ENCODE measurements at regions not wholly inside any gene's neighbourhood (a gene's known extent, or its start where the extent isn't known, plus 50 kb on each side); places are given as distances from the start of the nearest gene placed in this dataset.
A peak's percentile ranks its signal among the peaks of the same experiment; 100 is the strongest.

DNA sequence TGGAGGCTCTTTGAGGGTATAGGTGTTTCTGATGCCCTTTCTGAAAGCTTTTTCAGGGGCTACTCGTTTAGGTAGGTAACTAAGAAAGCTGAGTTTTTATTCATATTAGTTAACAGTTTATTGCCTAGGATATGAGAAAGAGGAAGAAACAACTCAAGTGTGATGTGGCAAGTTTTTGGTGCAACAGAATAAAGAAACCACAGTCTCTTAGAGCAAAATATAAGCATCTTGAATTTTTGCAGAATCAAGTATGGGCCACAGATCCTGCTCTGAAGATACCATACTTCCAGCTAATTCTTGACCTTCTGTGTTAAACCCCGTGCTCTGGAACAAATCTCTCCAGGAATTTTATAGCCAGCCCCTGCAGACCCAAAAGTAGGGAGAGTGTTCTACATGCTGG is 147.7 kb upstream of the SLC1A4 start:
- H3K4me3 ChIP-seq (ENCODE audit: low read depth, low read length): no peak overlapping the region
- no peak for DNase-seq (ENCODE audit: low read depth)

GRCh38 chr2:64842030-64842429 is 147.2 kb upstream of the SLC1A4 start:
- H3K4me3 ChIP-seq (ENCODE audit: low read depth, low read length): no peak overlapping the region
- DNase-seq (ENCODE audit: low read depth): no peak

DNA sequence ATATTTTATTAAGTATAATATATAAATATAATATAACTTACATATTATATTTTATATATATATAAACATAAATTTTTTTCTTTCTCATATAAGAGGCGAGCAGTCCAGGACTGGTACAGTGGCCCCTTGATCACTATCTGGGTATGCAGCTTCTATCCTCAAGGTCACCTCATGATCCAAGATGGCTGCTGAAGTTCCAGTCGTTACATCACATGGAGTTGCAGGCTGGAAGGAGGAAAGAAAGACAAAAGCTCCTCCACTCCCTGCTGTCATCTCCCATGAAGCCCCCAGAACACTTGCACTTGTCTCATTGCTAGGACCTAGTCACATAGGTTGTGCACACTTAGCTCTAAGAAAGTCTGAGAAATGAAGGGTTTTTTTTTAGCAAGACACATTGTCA is 145.1 kb upstream of the SLC1A4 start:
- DNase-seq (ENCODE audit: low read depth): no peak
- H3K4me3 ChIP-seq (ENCODE audit: low read depth, low read length): no peak overlapping the region

GRCh38 chr2:64845273-64845905 is 143.8 kb upstream of the SLC1A4 start:
- H3K4me3 ChIP-seq (ENCODE audit: low read depth, low read length): no peak overlapping the region
- DNase-seq (ENCODE audit: low read depth): no peak

DNA sequence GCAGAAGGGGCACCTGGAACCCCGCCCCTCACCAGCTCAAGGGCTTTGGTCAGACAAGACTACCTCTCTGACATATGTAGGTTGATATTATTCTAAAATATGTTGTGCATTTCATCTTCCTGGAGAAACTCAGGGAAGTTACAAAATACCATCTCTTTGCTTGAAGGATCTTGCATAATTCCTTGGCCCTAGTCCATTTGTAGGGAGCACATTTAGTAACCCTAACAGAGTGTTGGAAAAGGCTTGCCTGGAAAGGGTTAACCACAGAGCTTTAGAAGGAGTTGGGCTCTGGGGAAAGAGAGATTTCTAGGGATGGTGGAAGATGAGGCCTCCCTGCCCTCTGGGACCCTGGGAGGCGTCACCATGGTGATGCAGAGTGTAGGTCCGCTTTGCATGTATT is 143.0 kb upstream of the SLC1A4 start:
- no peak overlapping the region for H3K4me3 ChIP-seq (ENCODE audit: low read depth, low read length)

GRCh38 chr2:64847930-64848329 is 141.3 kb upstream of the SLC1A4 start:
- no peak overlapping the region for H3K4me3 ChIP-seq (ENCODE audit: low read depth, low read length)

More for the DNA sequence above, 143.0 kb upstream of the SLC1A4 start:
- DNase-seq (ENCODE audit: low read depth): no peak

DNA sequence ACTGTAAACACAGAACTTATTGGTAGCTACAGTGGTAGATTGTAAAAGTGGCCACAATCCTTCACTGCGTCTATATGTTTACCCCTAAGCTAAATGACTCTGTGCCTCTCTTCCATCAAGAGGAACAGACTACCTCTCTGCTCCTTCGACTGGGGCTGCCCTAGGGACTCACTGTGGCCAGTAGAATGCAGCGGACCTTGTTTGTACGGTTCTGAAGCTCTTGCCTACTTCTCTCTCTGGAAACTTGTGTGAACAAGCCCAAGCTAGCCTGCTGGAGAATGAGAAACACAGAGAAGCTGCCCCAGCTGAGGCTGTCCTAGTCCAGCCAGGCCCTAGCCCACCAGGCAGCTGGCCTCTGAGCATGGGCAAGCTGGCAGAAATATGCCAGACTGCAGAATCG is 140.8 kb upstream of the SLC1A4 start:
- no peak overlapping the region for H3K4me3 ChIP-seq (ENCODE audit: low read depth, low read length)
- DNase-seq (ENCODE audit: low read depth): no peak

More at GRCh38 chr2:64847930-64848329, 141.3 kb upstream of the SLC1A4 start:
- no peak for DNase-seq (ENCODE audit: low read depth)

DNA sequence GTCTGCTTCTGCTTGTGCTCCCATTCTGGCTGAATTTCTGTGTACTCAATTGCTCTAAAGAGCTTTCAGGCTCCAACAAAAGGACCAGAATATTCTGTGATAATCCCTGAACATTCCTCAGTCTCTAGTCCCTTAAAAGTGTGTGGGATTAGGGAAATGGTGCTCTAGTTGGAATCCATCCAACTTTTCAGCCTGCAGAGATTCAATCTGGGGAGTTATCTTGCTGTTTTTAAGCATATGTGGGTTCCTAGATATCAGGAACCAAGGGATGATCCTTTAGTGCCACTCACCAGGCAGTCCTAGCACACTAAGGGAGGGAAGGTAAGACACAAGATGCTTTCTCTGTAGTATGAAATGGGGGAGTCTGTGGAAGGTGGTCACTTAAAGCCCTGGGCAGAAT is 140.3 kb upstream of the SLC1A4 start:
- no peak overlapping the region for H3K4me3 ChIP-seq (ENCODE audit: low read depth, low read length)
- DNase-seq (ENCODE audit: low read depth): no peak

- no peak for DNase-seq (ENCODE audit: low read depth)
- H3K4me3 ChIP-seq (ENCODE audit: low read depth, low read length): no peak overlapping the region
These were observed 138.6 kb upstream of the SLC1A4 start for GRCh38 chr2:64850642-64851041.

DNA sequence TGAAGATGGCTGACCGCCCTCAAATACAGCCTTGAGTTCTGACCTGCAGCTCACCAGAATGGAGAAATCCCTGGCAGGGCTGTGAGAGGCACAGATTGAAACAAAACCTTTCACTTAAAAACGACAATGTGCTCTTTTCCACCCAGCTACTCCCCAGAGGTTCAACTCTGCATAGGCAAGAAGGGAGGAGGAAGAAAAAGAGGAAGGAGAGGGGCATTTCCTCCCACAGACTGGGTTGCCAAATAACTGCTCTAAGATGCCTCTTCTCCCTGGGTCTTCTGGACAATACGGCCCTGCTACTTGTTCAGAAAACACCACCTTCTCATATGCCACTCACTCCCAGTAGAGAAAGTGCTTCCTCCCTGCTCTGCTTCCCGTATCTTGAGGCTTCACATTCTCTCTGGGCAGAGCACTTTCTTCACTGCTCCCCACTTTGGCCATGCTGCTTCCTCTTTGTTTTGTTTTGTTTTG is 136.4 kb upstream of the SLC1A4 start:
- no peak for DNase-seq (ENCODE audit: low read depth)
- no peak overlapping the region for H3K4me3 ChIP-seq (ENCODE audit: low read depth, low read length)

GRCh38 chr2:64853306-64853705 is 135.9 kb upstream of the SLC1A4 start:
- no peak for DNase-seq (ENCODE audit: low read depth)
- H3K4me3 ChIP-seq (ENCODE audit: low read depth, low read length): no peak overlapping the region

DNA sequence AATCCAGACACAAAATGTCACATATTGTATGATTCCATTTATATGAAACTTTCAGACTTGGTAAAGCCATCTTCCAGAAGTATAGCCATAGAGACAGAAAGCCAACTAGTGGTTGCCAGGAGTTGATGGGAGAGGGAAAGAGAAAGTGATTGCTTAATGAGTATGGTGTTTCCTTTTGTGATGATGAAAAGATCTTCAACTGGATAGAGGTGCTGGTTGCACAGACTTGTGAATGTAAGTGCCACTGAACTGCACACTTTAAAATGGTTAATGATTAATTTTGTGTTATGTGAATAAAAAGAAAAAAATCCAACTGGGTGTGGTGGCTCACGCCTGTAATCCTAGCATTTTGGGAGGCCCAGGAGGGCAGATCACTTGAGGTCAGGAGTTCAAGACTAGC is 135.3 kb upstream of the SLC1A4 start:
- no peak overlapping the region for H3K4me3 ChIP-seq (ENCODE audit: low read depth, low read length)
- DNase-seq (ENCODE audit: low read depth): no peak

DNA sequence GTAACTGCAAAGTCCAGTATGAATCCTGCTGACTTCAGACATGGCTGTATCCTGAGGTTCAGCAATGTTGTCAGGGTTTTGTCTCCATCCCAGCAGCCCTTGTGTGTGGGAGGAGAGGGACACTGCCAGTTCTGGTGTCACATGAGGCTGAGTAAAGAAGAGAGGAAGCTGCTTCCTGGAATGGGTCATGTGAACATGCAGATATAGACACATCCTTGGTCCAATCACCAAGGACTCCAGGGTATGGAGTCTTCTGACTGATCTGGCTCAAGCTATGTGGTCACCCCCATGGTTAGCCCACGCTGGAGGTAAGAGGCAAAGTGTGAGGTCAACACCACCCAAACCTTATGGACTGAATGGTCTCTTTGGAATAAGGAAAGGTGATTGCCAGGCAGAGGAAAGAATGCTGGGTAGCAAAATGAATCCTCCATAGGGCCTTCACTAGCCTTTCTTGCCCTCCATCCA is 134.4 kb upstream of the SLC1A4 start:
- DNase-seq (ENCODE audit: low read depth): no peak
- H3K4me3 ChIP-seq (ENCODE audit: low read depth, low read length): no peak overlapping the region

- peak; percentile 90 for DNase-seq (ENCODE audit: low read depth)
- H3K4me3 ChIP-seq (ENCODE audit: low read depth, low read length): no peak overlapping the region
These were observed 131.4 kb upstream of the SLC1A4 start for GRCh38 chr2:64857581-64858471.

- H3K4me3 ChIP-seq (ENCODE audit: low read depth, low read length): no peak overlapping the region
- DNase-seq (ENCODE audit: low read depth): no peak
These were observed 130.5 kb upstream of the SLC1A4 start for GRCh38 chr2:64858541-64859311.

DNA sequence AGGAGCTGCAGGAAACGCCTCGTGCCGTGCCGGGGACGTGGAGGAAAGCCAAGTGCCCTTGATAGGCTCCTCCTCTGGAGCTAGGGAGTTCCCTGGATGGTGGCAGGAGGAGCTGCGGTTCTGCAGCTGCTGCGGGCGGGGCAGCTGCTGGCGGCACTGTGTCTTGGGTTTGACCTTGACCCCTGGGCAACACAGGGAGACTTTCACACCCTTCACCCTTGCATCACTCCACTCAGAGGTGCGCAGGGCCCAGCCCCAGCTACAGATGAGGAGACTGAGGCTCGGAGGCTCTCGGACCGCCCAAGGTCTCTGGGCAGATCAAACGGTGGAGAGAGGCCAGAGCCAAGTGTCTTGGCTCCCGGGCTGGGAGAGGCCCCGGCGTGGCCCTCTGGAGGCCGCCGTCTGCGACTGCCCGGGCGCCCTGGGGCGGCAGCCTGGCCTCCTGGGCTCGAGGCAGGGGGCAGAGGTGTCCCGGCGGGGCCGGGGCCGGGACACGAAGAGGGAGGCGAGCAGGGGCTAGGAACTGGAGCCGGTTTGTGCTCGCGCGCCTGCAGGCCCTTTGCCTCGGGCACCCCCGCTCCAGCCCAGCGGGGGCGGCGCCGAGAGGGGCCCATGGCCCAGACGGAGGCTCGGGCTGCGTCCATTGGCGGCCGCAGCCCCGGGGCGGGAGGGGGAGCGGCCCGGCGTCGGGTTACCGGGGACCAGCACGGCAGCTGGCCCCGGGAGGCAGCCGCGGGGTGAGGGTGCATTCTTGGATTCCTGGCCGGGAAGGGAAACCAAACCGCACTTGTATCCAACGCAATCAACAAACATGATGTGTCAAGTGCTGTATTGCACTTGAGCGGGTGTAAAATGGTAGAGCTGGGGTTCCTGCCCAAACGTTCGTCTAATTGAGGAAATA is 129.6 kb upstream of the SLC1A4 start:
- DNase-seq (ENCODE audit: low read depth): peak; percentile 87
- H3K4me3 ChIP-seq (ENCODE audit: low read depth, low read length): peak overlapping the region; percentile 24

DNA sequence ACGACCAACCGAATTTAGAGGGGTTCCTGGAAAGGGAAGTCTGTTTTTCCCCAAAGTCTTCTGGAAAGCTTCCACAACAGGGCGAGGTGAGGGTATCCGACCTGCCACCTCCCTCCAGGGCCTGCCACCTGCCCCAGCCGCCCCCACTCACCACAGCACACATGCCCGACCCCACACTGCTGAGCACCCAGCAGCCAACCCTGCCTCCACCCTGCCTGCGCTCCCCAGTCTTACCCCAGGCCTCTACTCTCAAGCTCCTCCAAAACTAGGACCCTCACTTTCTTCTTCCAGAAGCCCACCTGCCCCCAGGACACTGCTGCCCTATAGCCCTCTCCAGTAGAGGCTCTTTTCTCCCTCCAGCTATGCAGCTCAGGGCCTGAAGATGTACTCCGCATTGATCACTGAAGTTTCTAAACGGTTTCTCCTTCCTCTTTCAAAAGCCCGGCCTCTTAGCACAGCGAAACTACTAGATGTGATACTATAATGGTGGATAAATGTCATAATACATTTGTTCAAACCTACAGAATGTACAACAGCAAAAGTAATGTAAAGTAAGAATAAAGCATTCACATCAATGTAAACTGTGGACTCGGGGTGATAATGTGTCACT is 128.8 kb upstream of the SLC1A4 start:
- DNase-seq (ENCODE audit: low read depth): no peak
- no peak overlapping the region for H3K4me3 ChIP-seq (ENCODE audit: low read depth, low read length)

- no peak for DNase-seq (ENCODE audit: low read depth)
- no peak overlapping the region for H3K4me3 ChIP-seq (ENCODE audit: low read depth, low read length)
These were observed 128.3 kb upstream of the SLC1A4 start for GRCh38 chr2:64860936-64861335.

Data from skeletal muscle cell (primary cell).